Lower leg skin (tissue), 3 donors: ENCODE measurements at regions not wholly inside any gene's neighbourhood (a gene's known extent, or its start where the extent isn't known, plus 50 kb on each side); places are given as distances from the start of the nearest gene placed in this dataset.

Source experiments
- CTCF ChIP-seq, 3 donors: fragments of 450-650 bp; IDR thresholded peaks; one replicate each; pipeline ENCODE4 v1.5.1; 2016; ENCODE audit warnings: antibody characterized with exemption in 3 of 3, mild to moderate bottlenecking in 3 of 3, moderate library complexity in 2 of 3
- POLR2A ChIP-seq, 2 donors: fragments of 450-650 bp; IDR thresholded peaks; one replicate each; pipeline ENCODE4 v1.6.1; 2016 to 2017; ENCODE audit warnings: antibody characterized with exemption in 2 of 2, mild to moderate bottlenecking in 1 of 2, moderate library complexity in 1 of 2

DNA sequence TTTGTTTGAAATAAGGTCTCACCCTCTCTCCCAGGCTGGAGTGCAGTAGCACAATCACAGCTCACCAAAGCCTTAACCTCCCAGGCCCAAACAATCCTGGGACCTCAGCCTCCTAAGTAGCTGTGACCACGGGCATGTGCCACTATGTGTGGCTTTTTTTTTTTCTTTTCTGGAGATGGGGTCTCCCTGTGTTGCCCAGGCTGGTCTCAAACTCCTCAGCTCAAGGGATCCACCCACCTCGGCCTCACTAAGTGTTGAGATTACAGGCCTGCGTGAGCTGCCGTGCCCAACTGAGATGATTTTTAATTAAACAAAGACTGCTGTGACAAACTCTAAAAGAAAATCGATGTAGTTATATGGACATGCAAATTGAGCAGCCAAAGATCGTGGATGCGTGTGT lies 768.4 kb upstream of the ADGRL2 start:
- TF ChIP-seq CTCF (IDR thresholded peaks at IDR 0.05) (no peak), POLR2A (IDR thresholded peaks at IDR 0.05) (no peak)
